Nephron progenitor cell (in vitro differentiated cells): ENCODE measurements at regions not wholly inside any gene's neighbourhood (a gene's known extent, or its start where the extent isn't known, plus 50 kb on each side); places are given as distances from the start of the nearest gene placed in this dataset.

Experiments used
- DNase-seq: peaks from one replicate; pipeline ENCODE4 v3.0.0; 2021
- H3K27ac Mint-ChIP-seq: 2 replicates; pipeline ENCODE4 v1.8.0; 2021; ENCODE audit warnings: mild to moderate bottlenecking, moderate library complexity, mixed read lengths
- H3K27me3 Mint-ChIP-seq: 2 replicates; pipeline ENCODE4 v1.8.0; 2021; ENCODE audit warnings: mild to moderate bottlenecking, low read depth, mixed read lengths; ENCODE audit not compliant: poor library complexity
- H3K36me3 Mint-ChIP-seq: 2 replicates; pipeline ENCODE4 v1.8.0; 2021; ENCODE audit warnings: low read depth, mixed read lengths
- H3K4me1 Mint-ChIP-seq: 2 replicates; pipeline ENCODE4 v1.8.0; 2021; ENCODE audit warnings: mixed read lengths
- H3K4me3 Mint-ChIP-seq: 2 replicates; pipeline ENCODE4 v1.8.0; 2021; ENCODE audit warnings: mild to moderate bottlenecking, moderate library complexity, mixed read lengths
- H3K9me3 Mint-ChIP-seq: 2 replicates; pipeline ENCODE4 v1.8.0; 2021; ENCODE audit warnings: mild to moderate bottlenecking, moderate library complexity, mixed read lengths
- TF ChIP-seq, protein P1 (sequence below): fragments of 200-600 bp; sonication (generic); IDR thresholded peaks from 2 replicates; pipeline ENCODE4 v1.5.0; 2021; ENCODE audit warnings: antibody characterized with exemption

DNA sequence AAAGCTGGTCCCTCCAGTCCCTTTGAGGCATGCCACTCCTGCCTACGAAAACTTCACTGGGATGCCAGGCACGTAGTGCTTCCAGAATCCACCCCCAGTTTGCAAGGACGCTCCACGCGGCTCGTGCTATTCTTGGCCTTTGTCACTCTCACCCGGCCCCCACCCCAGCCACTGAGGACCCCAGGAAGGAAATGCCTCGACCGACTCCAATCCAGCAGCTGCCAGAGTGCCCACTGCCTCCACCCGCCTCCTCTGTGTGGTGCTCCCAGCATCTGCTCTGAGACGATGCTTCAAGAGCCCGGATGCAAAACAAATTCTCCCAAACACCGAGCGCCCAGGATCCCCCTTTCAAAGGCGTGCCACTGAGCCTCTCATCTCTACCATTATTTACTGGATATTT lies 123.9 kb downstream of the RFLNA start:
- TF ChIP-seq, protein P1, sequence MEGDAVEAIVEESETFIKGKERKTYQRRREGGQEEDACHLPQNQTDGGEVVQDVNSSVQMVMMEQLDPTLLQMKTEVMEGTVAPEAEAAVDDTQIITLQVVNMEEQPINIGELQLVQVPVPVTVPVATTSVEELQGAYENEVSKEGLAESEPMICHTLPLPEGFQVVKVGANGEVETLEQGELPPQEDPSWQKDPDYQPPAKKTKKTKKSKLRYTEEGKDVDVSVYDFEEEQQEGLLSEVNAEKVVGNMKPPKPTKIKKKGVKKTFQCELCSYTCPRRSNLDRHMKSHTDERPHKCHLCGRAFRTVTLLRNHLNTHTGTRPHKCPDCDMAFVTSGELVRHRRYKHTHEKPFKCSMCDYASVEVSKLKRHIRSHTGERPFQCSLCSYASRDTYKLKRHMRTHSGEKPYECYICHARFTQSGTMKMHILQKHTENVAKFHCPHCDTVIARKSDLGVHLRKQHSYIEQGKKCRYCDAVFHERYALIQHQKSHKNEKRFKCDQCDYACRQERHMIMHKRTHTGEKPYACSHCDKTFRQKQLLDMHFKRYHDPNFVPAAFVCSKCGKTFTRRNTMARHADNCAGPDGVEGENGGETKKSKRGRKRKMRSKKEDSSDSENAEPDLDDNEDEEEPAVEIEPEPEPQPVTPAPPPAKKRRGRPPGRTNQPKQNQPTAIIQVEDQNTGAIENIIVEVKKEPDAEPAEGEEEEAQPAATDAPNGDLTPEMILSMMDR, result no peak
- Mint-ChIP-seq H3K9me3 (no peaks in the 10 kb centered on the region), H3K27me3 (peaks cover 2% of the 10 kb centered on the region), H3K27ac (no peak overlapping the region), H3K36me3 (peaks cover 49% of the 10 kb centered on the region), H3K4me1 (peaks cover 18% of the 10 kb centered on the region), H3K4me3 (no peak overlapping the region)
- no peak for DNase-seq

DNA sequence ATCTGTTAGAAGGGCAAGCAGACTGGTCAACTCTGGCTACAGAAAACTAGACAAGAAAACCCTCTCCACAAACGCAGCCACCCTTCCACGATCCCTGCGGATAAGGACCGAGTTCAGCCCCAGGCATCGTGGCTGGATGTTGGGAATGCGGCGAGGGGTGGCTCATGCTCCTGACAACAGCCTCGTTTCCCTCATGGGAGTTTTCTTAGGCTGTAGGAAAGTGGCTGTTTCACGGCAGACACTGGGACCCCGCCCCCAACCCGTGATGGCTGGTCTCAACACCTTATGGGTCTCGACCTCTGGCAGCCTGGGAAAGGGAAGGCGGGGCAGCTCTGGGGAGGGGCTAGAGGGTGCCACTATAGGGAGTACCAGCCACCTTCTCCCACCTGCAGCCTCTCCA lies 123.3 kb downstream of the RFLNA start:
- Mint-ChIP-seq H3K9me3 (no peaks in the 10 kb centered on the region), H3K4me3 (no peak overlapping the region), H3K4me1 (peaks cover 13% of the 10 kb centered on the region), H3K27ac (no peak overlapping the region), H3K27me3 (peaks cover 2% of the 10 kb centered on the region), H3K36me3 (peaks cover 49% of the 10 kb centered on the region)
- DNase-seq, result no peak
- TF ChIP-seq, protein P1, result no peak

DNA sequence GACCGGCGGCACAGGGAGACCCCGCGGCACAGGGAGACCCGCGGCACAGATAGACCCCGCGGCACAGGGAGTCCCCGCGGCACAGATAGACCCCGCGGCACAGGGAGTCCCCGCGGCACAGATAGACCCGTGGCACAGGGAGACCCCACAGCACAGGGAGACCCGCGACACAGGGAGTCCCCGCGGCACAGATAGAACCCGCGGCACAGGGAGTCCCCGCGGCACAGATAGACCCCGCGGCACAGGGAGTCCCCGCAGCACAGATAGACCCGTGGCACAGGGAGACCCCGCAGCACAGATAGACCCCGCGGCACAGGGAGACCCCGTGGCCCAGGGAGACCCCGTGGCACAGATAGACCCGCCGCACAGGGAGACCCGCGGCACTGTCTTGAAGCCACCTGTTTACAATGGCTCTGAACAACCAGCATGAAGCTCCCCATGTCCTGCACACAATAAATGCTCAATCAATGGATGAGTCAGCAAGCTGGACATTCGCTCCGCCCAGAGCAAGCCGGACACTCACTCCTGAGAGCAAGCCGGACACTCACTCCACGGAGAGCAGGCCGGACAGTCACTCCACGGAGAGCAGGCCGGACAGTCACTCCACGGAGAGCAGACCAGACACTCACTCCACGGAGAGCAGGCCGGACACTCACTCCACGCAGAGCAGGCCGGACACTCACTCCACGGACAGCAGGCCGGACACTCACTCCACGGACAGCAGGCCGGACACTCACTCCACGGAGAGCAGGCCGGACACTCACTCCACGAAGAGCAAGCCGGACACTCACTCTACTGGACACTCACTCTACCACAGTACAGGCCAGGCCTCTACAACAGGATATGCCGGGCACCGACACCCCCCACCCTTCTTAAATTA lies 121.9 kb downstream of the RFLNA start:
- Mint-ChIP-seq H3K4me1 (peaks cover 19% of the 10 kb centered on the region), H3K9me3 (no peaks in the 10 kb centered on the region), H3K27ac (no peak overlapping the region), H3K4me3 (no peak overlapping the region), H3K36me3 (peaks cover 49% of the 10 kb centered on the region), H3K27me3 (peaks cover 2% of the 10 kb centered on the region)
- DNase-seq, result no peak
- TF ChIP-seq, protein P1, result no peak

DNA sequence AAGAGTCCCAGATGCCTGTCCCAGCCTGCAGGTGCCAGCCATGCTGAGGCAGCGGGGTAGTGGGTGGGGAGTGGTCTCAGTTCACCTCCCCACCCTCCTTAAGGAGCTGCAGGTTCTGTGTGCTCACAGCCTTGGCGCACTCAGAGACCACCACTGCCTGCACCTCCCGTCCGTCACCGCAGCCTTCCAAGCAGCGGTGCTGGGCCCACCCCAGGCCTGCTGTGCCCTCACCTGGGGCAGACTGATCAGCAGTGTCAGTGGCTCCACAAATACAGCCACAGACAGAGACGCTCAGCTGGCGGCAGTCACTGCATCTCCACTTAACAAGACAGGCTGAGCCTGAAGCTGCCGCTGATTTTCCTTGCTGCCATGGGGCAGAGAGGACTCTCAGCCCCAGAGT lies 120.2 kb downstream of the RFLNA start:
- Mint-ChIP-seq H3K36me3 (peaks cover 35% of the 10 kb centered on the region), H3K4me1 (peaks cover 26% of the 10 kb centered on the region), H3K27ac (peak overlapping the region; percentile 93), H3K27me3 (peaks cover 2% of the 10 kb centered on the region), H3K9me3 (no peaks in the 10 kb centered on the region), H3K4me3 (no peak overlapping the region)
- TF ChIP-seq, protein P1, result no peak
- DNase-seq, result no peak

DNA sequence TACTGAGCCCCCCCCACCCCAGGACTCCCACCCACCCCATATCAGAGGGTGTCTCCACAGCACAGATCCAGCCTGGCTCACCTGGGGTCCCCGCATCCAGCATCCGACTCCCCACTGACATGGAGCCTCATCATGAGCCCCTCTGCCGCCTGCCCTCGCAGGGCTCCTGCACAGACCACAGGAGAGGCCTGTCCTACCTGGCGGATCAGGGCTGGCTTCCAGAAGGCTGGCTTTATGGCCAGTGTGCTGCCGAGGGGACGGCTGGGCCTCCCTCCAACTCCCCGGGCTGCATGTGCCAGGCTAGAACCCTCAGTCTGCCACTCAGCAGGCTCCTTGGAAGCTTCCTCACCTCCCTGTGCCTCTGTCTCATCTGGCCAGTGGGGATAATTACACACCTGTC lies 119.0 kb downstream of the RFLNA start:
- DNase-seq, result no peak
- Mint-ChIP-seq H3K27ac (no peak overlapping the region), H3K27me3 (peaks cover 2% of the 10 kb centered on the region), H3K4me3 (no peak overlapping the region), H3K4me1 (peaks cover 35% of the 10 kb centered on the region), H3K36me3 (peaks cover 28% of the 10 kb centered on the region), H3K9me3 (no peaks in the 10 kb centered on the region)
- TF ChIP-seq, protein P1, result no peak

DNA sequence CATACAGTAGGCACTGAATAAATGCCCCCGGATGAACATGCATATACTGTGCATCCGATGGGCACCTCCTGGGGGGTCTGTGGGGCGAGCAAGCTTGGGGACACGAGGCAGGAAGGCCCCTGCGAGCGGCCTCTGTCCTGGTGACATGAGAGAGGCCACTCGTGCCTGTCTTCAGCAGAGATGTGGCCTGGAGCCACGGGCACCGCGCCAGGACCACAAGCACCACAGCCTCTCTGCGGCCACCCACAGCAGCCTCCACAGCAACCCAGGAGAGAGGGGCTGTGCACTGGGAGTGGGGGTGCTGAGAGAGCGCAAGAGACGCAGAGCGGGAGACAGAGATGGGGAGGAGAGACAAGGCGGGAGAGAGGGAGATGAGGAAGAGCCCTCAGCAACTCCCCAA lies 118.5 kb downstream of the RFLNA start:
- TF ChIP-seq, protein P1, result no peak
- H3K4me1 Mint-ChIP-seq, result peaks cover 35% of the 10 kb centered on the region
- no peak for DNase-seq
- H3K27me3 Mint-ChIP-seq, result peaks cover 2% of the 10 kb centered on the region
- H3K36me3 Mint-ChIP-seq, result peaks cover 23% of the 10 kb centered on the region
- H3K27ac Mint-ChIP-seq, result no peak overlapping the region
- H3K4me3 Mint-ChIP-seq, result no peak overlapping the region
- H3K9me3 Mint-ChIP-seq, result no peaks in the 10 kb centered on the region
